Kasumi-1 (cell line): ENCODE measurements at regions not wholly inside any gene's neighbourhood (a gene's known extent, or its start where the extent isn't known, plus 50 kb on each side); places are given as distances from the start of the nearest gene placed in this dataset.
A peak's percentile ranks its signal among the peaks of the same experiment; 100 is the strongest.
"Not testable (repeated sequence)": the region's sequence is repeated elsewhere in the genome, so short reads cannot be mapped to it uniquely, and the experiment has no call there.

Source experiments
- DNase-seq, 2 experiments: peaks; one replicate each; lab custom pipeline; 2025; lab: John Stamatoyannopoulos, UW

DNA sequence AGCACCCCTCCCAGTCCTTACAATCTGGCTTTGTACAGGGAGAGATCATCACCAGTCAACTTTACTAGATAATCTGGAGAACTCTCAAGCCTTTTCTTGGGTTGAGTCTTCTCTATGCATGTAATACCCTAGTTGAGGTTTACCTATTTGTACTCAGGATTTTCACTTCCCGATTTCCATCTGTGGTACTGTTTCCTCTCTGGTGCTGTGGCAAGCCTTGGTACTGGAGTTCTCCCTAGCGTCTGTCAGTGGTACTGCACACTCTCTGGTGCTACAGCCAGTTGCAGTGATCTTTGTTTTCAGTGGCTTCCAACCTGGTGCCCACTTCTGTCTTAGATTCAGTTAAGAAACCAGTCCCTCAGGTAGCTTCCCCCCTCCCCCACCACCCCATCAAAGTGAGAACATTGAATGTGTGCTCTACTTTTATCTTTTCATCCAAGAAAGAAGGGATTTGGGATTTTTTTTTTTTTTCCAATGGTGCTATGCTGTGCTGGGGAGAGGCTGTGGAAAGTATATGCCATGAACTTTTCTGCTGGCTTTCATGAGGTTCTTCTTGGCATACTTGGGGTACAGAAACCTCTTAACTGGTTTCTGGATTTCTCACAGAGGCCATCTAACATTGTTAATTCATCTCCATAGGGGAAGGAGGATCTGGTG is 69.4 kb upstream of the EVL start:
- DNase-seq = peak; percentile 84 to 88

DNA sequence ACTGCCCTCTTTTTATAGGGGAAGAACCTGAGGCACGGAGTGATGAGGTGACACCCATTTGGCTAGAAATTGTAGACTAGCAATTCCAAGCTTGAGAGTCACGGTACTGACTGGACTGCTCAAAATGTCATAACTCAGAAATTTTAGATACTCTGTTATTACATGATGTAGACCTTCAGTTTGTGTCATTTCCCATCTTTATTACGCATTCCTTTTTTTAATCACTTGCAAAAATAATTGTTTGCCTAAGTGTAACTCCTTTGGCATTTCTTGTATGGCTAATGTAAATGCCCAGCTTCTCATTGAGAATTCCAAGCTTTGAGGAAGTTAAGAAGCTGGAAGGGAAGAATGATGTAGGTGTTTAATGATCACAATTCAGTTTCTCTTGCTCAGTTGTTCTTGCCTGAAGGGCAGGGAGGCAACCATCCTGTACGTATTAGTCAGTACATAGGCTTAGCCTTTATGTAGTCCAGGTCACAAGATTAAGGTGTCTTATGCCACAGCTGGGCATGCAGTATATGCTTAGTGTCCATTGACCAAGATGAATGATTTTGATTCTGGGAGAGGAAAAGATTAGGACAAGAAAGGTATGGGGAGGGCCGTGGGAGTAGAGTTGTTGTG is 68.2 kb upstream of the EVL start:
- no peak for DNase-seq

DNA sequence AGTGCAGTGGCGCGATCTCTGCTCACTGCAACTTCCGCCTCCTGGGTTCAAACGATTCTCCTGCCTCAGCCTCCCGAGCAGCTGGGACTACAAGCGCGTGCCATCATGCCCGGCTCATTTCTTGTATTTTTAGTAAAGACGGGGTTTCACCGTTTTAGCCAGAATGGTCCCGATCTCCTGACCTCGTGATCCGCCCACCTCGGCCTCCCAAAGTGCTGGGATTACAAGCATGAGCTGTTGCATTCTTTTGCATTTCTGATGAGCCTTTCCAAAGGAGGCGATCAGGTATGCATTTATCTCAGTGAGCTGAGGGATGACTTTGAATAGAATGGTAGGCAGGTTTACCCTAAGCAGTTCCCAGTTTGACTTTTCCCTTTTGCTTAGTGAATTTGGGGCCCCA is 64.8 kb upstream of the EVL start:
- DNase-seq = not testable (repeated sequence)

DNA sequence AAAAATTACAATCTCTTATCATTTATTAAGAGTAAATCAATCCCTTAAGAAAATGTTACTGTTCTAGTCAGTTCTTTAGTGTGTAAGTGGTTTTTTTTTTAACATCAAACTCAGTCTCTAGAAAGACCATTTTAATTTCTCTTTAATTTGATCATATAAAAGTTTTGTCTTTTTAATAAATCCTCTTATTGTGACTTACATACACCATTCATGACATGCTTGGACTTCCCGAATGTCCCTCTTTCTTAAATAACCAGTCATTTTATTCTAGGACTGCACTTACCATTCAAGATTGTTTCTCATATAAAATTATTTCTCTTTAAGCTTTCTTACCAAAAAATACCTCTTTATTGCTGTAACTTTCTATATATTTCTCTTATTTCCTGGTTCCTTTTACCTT is 60.8 kb upstream of the EVL start:
- DNase-seq = no peak

DNA sequence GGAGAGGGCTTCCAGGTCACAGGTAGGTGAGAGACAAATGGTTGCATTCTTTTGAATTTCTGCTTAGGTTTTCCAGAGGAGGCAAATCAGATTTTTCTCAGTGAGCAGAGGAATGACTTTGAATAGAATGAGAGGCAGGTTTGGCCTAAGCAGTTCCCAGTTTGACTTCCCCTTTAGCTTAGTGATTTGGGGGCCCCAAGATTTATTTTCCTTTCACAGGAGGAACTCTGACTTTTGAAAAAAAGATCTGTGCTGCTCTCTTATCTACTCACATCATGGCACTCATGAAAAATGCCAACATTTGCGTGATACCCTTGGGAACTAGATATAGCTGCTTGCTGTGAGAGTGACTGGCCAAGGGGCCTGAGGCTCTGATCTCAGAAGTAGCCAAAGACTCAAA is 58.0 kb upstream of the EVL start:
- no peak for DNase-seq

DNA sequence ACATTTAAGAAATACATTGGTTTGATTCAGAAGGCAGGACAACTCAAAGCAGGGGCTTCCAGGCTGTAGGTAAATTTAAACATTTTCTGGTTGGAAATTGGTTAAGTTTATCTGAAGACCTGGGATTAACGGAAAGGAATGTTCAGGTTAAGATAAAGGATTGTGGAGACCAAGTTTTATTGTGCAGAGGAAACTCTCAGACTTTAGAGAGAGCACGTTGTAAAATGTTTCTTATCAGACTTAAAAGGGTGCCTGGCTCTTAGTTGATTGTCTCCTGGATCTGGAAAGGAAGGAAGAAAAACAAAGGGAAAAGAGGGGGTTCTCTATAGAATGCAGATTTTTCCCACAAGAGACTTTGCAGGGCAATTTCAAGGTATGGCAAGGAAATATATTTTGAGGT is 55.4 kb upstream of the EVL start:
- DNase-seq = not testable (repeated sequence)

DNA sequence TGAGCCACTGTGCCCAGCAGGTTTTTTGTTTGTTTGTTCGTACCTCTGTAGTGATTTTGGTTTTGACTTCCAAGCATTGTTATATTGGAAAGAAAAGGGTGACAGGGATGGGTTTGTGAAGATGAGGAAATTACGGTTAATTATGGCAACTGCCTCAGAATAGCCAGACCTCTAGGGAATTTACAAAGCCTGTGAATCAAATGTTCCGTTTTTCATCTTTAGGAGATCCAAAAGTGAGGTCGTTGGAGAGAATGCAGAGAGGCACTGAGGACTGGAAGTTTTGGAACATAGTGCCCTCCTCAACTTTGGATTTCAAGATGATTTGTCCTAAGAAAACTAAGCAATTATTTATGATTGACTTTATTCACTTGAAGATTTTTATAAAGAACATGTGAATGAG is 54.5 kb upstream of the EVL start:
- DNase-seq = no peak

DNA sequence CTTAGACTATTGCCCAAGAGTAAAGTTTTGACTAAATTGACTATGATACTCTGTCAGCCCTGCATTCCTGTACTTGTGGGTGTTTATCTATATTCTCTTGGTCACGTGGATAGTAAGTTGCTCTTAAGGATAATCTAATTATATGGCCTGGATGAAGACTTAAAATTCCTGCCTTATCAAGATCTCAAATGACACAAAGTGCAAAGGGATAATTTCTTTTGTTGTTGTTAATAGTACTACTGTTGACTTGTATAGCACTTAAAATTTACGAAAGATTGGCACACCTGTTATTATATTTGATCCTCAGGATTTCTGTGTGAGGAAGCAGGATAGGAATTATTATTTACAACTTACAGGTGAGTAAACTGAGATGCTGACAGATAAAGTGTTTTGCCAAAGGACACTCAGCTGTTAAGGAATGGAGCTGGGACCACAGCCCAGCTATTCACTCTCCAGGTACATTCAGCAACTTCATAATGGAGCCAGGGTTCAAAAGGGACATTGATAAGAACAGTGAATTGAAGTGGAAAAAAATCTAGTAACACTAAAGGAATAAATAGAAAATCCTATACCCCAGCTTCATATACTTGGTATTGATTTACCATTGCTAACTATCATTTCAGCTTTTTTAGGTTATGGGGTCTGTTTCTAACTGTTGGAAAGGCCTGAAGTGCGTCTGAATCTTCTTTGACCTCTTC is 53.4 kb upstream of the EVL start:
- DNase-seq = no peak

DNA sequence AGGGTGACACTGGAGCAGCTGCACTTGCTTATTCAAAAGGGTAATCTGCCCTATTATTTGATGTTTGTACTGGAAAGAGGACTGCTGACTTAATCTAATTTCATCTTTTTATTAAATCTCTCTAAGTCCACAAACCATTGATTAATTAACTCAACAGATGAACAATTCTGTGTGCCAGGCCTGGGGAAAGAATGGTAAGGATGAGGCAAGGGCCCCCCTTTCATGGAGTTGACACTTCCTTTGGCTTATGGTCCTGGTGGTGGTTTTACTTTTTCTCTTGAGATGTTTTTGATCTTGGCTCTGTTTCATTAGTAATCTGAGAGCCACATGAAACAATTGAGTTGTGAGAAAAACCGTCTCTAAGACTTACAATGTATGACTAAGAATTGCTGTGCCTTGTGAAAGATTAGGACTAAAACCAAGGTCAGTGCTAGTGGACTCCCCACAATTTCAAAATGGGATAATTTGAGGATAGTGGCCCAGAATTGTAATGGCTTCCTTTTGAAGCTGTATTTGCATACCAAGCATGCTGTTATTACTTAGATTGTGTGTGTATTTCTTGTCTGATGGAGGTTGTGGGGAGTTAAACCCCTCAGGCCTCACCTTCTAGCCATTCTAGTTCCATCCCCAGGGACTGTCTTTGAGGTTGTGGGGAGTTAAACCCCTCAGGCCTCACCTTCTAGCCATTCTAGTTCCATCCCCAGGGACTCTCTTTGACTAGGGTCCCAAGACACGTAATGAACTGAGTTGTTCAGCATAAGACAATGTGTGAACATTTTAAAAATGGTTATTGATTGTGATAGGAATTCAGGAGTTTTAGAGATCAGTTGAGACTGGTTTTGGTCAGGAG is 52.5 kb upstream of the EVL start:
- DNase-seq = no peak

DNA sequence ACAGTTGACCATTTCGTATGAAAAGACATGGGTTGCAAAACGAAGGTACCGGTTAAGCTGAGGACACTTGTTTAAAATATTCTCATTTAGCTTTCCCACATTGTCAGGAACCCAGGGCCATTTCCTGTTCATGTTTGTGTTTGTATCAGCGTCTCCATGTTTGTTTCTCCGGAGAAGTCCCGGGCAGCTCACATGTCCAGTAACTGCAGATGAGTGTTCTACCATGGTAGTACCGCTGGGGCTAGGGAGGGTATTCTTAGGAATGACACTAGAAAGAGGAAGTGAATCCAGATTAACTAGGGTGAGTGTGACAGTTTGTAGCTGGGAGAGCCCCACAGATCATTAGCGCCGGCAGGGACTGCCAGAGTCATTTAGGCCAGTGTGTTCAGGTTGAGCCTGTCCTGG is 50.0 kb upstream of the EVL start:
- DNase-seq = peak; percentile 78 to 82
